Naive thymus-derived CD4-positive, alpha-beta T cell (primary cell): ENCODE measurements at regions not wholly inside any gene's neighbourhood (a gene's known extent, or its start where the extent isn't known, plus 50 kb on each side); places are given as distances from the start of the nearest gene placed in this dataset.

Source experiments
- ATAC-seq: fragments of 150-1000 bp; cut with Tn5 transposase; 2 replicates; pipeline ENCODE4 v1.10.0; 2021; ENCODE audit warnings: mild to moderate bottlenecking, moderate library complexity
- CTCF ChIA-PET: fragments of 350-600 bp; sonication (Branson Sonifier 250); formaldehyde crosslinking; loops from one replicate; lab custom pipeline; 2021; ENCODE audit warnings: antibody characterized with exemption; lab: Charles Lee
- POLR2A ChIA-PET: fragments of 350-600 bp; sonication (Branson Sonifier 250); formaldehyde crosslinking; loops from one replicate; lab custom pipeline; 2021; ENCODE audit warnings: antibody characterized with exemption, inconsistent platforms; lab: Charles Lee
- DNase-seq, 9 donors: peaks; one replicate each; pipeline versions ENCODE4 v3.0.0 to v3.0.0-alpha.2; 2020 to 2022; ENCODE audit warnings: mixed read lengths in 1 of 9
- H3K27ac ChIP-seq: one replicate; pipeline ENCODE4 v1.7.0; 2013; ENCODE audit warnings: mild to moderate bottlenecking, low read depth, low read length, moderate library complexity
- H3K27me3 ChIP-seq, 2 donors: one replicate each; pipeline ENCODE4 v1.7.0; 2013; ENCODE audit warnings: low read length in 2 of 2, mild to moderate bottlenecking in 2 of 2, moderate library complexity in 2 of 2; ENCODE audit not compliant: control insufficient read depth in 2 of 2, insufficient read depth in 2 of 2
- H3K36me3 ChIP-seq, 3 experiments: 1 replicate in 2 of 3; 2 replicates in 1 of 3; pipeline ENCODE4 v1.7.0; 2013; ENCODE audit warnings: low read length in 3 of 3, mild to moderate bottlenecking in 3 of 3, moderate library complexity in 1 of 3; ENCODE audit not compliant: insufficient read depth in 3 of 3, control insufficient read depth in 2 of 3
- H3K4me1 ChIP-seq, 2 donors: one replicate each; pipeline ENCODE4 v1.7.0; 2013; ENCODE audit warnings: low read length in 2 of 2, mild to moderate bottlenecking in 2 of 2, moderate library complexity in 1 of 2; ENCODE audit not compliant: control insufficient read depth in 2 of 2, insufficient read depth in 2 of 2
- H3K4me3 ChIP-seq: 2 replicates; pipeline ENCODE4 v1.7.0; 2013; ENCODE audit warnings: mild to moderate bottlenecking, low read length
- H3K9me3 ChIP-seq, 3 experiments: 1 replicate in 2 of 3; 2 replicates in 1 of 3; pipeline ENCODE4 v1.7.0; 2013; ENCODE audit warnings: low read length in 3 of 3; ENCODE audit not compliant: control insufficient read depth in 2 of 3
- H3K27ac Mint-ChIP-seq, 9 donors: one replicate each; pipeline ENCODE4 v1.8.0; 2020 to 2022; ENCODE audit warnings: mixed read lengths in 9 of 9, mild to moderate bottlenecking in 8 of 9, moderate library complexity in 5 of 9, inconsistent platforms in 2 of 9
- H3K27me3 Mint-ChIP-seq, 5 donors: one replicate each; pipeline ENCODE4 v1.8.0; 2021 to 2022; ENCODE audit warnings: mixed read lengths in 5 of 5, mild to moderate bottlenecking in 1 of 5
- H3K36me3 Mint-ChIP-seq, 5 donors: one replicate each; pipeline ENCODE4 v1.8.0; 2020 to 2022; ENCODE audit warnings: mixed read lengths in 5 of 5, mild to moderate bottlenecking in 3 of 5, inconsistent platforms in 1 of 5
- H3K4me1 Mint-ChIP-seq, 7 donors: one replicate each; pipeline ENCODE4 v1.8.0; 2020 to 2022; ENCODE audit warnings: mixed read lengths in 7 of 7, mild to moderate bottlenecking in 3 of 7, inconsistent platforms in 1 of 7
- H3K4me3 Mint-ChIP-seq, 10 donors: one replicate each; pipeline ENCODE4 v1.8.0; 2020 to 2022; ENCODE audit warnings: mild to moderate bottlenecking in 10 of 10, mixed read lengths in 10 of 10, moderate library complexity in 6 of 10, inconsistent platforms in 2 of 10
- H3K9me3 Mint-ChIP-seq, 11 donors: one replicate each; pipeline ENCODE4 v1.8.0; 2020 to 2022; ENCODE audit warnings: mixed read lengths in 11 of 11, mild to moderate bottlenecking in 4 of 11, inconsistent platforms in 1 of 11, moderate library complexity in 1 of 11
- intact Hi-C, 2 donors: fragments of 100-400 bp; cut with micrococcal nuclease; formaldehyde crosslinking; loops; one replicate each; pipeline ENCODE4 v1.15.1; 2023

DNA sequence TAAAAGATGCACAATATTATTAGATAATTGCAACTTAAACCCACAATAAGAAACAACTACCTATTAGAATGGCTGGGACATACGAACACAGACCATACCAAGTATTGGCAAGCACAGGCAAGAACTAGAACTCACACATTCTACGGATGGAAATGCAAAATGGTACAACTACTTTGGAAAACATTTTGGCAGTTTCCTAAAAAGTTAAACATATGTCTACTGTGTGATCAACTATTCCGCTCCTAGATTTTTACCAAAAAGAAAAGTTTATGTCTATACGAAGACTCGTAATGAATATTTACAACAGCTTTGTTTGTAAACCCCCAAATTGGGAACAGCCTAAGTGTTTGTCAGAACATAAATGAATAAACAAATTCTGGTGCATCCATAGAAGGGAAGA, 194.7 kb downstream of the FGFR2 start:
- no peak for ATAC-seq
- ChIA-PET CTCF (no interaction called here), POLR2A (no interaction called here)
- intact Hi-C loops, result no loop called here
- no peak for DNase-seq
- no peaks in the 10 kb centered on the region for H3K9me3 ChIP-seq
- H3K27ac Mint-ChIP-seq, result no peak overlapping the region
- no peaks in the 10 kb centered on the region for H3K36me3 Mint-ChIP-seq
- H3K27me3 ChIP-seq, result no peaks in the 10 kb centered on the region
- no peaks in the 10 kb centered on the region for H3K4me1 Mint-ChIP-seq
- peaks cover 0 to 4% (median 0%) of the 10 kb centered on the region in 5 donors for H3K27me3 Mint-ChIP-seq
- H3K27ac ChIP-seq, result no peak overlapping the region
- H3K4me3 ChIP-seq, result no peak overlapping the region
- H3K9me3 Mint-ChIP-seq, result peaks cover 0 to 5% (median 0%) of the 10 kb centered on the region in 11 donors
- H3K36me3 ChIP-seq, result no peaks in the 10 kb centered on the region
- no peak overlapping the region for H3K4me3 Mint-ChIP-seq
- no peaks in the 10 kb centered on the region for H3K4me1 ChIP-seq

DNA sequence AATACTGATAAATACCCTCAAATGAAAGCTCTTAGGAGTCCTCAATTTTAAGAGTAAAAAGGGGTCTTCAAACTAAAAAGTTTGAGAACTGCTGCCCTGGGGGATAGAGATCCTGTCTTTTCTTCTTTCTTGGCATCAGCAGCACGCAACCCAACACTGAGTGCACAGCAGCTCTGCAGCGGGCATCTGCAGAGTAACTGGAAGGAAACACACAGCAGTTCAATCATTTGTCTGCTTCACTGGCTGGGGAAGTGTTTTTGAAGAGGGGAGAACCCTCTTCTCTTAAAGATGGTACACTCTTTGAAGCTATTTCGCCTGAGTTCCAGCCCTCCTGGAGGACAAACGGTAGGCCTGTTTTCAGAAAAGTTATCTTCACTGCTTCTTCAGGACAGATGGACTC, 193.6 kb downstream of the FGFR2 start:
- Mint-ChIP-seq H3K27me3 (peaks cover 0 to 4% (median 0%) of the 10 kb centered on the region in 5 donors), H3K36me3 (no peaks in the 10 kb centered on the region), H3K4me3 (no peak overlapping the region), H3K4me1 (no peaks in the 10 kb centered on the region), H3K9me3 (peaks cover 0 to 5% (median 0%) of the 10 kb centered on the region in 11 donors), H3K27ac (no peak overlapping the region)
- POLR2A ChIA-PET, result no interaction called here
- DNase-seq (no peak), ATAC-seq (no peak)
- Histone ChIP-seq H3K9me3 (no peaks in the 10 kb centered on the region), H3K4me1 (no peaks in the 10 kb centered on the region), H3K4me3 (no peak overlapping the region), H3K27ac (no peak overlapping the region), H3K27me3 (no peaks in the 10 kb centered on the region), H3K36me3 (no peaks in the 10 kb centered on the region)
- CTCF ChIA-PET, result no interaction called here
- intact Hi-C loops, result no loop called here

DNA sequence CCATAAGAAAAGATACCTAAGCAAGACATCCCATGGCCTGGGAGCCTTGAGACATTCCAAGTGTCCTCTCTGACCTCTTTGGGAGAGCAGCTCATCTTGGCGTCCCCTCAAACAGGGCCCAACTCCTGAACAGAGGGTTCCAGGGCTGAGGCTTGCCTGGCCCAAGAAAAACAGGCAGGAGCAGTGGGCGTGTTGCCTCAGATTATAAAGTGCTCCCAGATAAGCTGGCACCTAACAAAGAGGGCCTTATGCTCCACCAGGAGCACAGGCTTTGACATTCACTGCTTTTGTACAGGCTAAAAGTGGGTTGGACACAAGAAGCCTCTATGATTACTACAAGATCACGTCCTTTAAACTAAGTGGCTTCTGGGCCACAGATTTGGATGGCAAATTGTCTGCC, 193.1 kb downstream of the FGFR2 start:
- Histone ChIP-seq H3K27me3 (no peaks in the 10 kb centered on the region), H3K4me3 (no peak overlapping the region), H3K36me3 (no peaks in the 10 kb centered on the region), H3K4me1 (no peaks in the 10 kb centered on the region), H3K9me3 (no peaks in the 10 kb centered on the region), H3K27ac (no peak overlapping the region)
- peaks cover 0 to 5% (median 0%) of the 10 kb centered on the region in 11 donors for H3K9me3 Mint-ChIP-seq
- DNase-seq, result no peak
- H3K4me1 Mint-ChIP-seq, result no peaks in the 10 kb centered on the region
- H3K36me3 Mint-ChIP-seq, result no peaks in the 10 kb centered on the region
- no peak for ATAC-seq
- peaks cover 0 to 4% (median 0%) of the 10 kb centered on the region in 5 donors for H3K27me3 Mint-ChIP-seq
- H3K27ac Mint-ChIP-seq, result no peak overlapping the region
- CTCF ChIA-PET, result no interaction called here
- intact Hi-C loops, result no loop called here
- POLR2A ChIA-PET, result no interaction called here
- no peak overlapping the region for H3K4me3 Mint-ChIP-seq

DNA sequence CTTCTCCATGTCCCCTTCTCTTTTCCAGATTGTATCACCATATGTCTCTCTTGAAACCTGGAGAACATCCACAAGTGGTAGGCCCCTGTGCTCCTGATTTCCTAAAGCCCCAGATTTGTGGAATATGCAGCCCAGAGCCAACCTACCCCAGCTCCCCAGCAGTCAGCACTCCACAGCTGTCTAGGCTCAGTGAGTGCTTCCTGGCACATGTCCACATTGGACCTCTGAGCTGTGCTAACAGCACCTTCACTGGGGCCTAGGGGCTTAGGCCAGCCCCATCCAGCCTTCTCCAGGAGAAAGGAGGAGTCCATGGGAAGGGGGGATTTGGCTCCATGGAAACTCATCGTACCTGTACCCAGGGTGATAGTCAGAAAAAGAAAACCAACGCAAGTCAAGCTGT, 192.7 kb downstream of the FGFR2 start:
- Histone ChIP-seq H3K27ac (no peak overlapping the region), H3K9me3 (no peaks in the 10 kb centered on the region), H3K36me3 (no peaks in the 10 kb centered on the region), H3K4me1 (no peaks in the 10 kb centered on the region), H3K4me3 (no peak overlapping the region), H3K27me3 (no peaks in the 10 kb centered on the region)
- DNase-seq (no peak), ATAC-seq (peak; percentile 14)
- ChIA-PET POLR2A (no interaction called here), CTCF (no interaction called here)
- Mint-ChIP-seq H3K27ac (no peak overlapping the region), H3K4me3 (no peak overlapping the region), H3K9me3 (peaks cover 0 to 4% (median 0%) of the 10 kb centered on the region in 11 donors), H3K36me3 (no peaks in the 10 kb centered on the region), H3K4me1 (no peaks in the 10 kb centered on the region), H3K27me3 (peaks cover 0 to 4% (median 0%) of the 10 kb centered on the region in 5 donors)
- intact Hi-C loops, result no loop called here

DNA sequence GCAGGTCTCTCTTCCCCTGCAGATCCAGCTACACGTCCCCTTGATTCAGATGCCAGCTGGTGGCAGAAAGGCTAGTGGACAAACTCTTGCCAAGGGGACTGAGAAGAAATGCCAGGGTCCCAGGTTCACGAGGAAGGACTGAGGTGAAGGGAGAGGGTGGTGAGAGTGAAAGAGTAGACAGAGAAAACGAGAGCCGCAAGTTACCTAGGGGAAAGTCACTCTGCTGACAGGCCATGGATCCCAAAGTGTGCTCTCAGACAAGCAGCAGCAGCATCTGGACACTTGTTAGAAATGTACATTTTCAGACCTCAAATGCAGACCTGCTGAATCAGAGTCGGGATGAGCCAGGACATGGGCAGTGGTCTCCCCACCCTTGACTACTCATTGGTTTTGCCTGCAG, 192.3 kb downstream of the FGFR2 start:
- Histone ChIP-seq H3K4me3 (no peak overlapping the region), H3K4me1 (no peaks in the 10 kb centered on the region), H3K27me3 (no peaks in the 10 kb centered on the region), H3K27ac (no peak overlapping the region), H3K36me3 (no peaks in the 10 kb centered on the region), H3K9me3 (no peaks in the 10 kb centered on the region)
- POLR2A ChIA-PET, result no interaction called here
- intact Hi-C loops, result no loop called here
- DNase-seq (no peak), ATAC-seq (no peak)
- peaks cover 0 to 7% (median 0%) of the 10 kb centered on the region in 11 donors for H3K9me3 Mint-ChIP-seq
- H3K27me3 Mint-ChIP-seq, result peaks cover 0 to 5% (median 0%) of the 10 kb centered on the region in 5 donors
- H3K27ac Mint-ChIP-seq, result no peak overlapping the region
- no peaks in the 10 kb centered on the region for H3K4me1 Mint-ChIP-seq
- CTCF ChIA-PET, result no interaction called here
- no peaks in the 10 kb centered on the region for H3K36me3 Mint-ChIP-seq
- no peak overlapping the region for H3K4me3 Mint-ChIP-seq

DNA sequence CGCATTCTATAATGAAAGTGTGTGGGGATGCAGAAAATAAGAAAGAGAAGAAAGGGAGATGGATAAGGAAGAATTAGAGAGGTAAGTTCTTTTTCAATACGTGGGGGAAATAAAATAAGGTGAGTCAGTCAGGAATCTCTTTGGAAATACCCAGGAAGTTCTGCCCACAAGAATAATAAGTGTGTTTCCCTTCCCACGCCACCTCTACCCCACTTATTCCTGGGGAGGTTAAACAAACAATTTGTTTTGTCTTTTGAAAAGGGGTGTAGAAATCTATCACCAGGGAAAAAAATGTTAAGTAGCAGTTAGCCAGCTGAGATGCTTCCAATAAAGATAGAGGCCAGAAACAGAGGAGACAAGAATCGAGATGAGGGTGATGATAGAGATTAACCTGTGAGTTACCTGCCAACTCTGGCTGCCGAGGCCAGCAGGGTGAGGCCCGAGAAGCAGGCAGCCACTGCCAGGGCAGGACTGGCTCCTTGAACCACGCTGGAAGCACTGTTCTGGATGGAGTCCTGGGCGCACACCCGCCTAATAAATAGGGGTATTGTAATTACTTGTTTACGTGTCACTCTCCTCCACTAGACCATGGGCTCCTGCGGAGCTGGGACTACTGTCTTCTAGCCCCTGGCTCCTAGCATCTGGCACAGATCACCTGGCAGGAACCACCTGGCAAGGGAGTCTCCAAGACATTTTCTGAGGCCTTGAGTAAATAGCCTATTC, 191.3 kb downstream of the FGFR2 start:
- no peak for DNase-seq
- Mint-ChIP-seq H3K36me3 (no peaks in the 10 kb centered on the region), H3K4me1 (no peaks in the 10 kb centered on the region), H3K9me3 (peaks cover 0 to 7% (median 0%) of the 10 kb centered on the region in 11 donors), H3K4me3 (no peak overlapping the region), H3K27ac (no peak overlapping the region), H3K27me3 (peaks cover 0 to 7% (median 0%) of the 10 kb centered on the region in 5 donors)
- H3K4me3 ChIP-seq, result no peak overlapping the region
- intact Hi-C loops, result no loop called here
- H3K27ac ChIP-seq, result no peak overlapping the region
- ATAC-seq, result no peak
- ChIA-PET CTCF (no interaction called here), POLR2A (no interaction called here)
- no peaks in the 10 kb centered on the region for H3K36me3 ChIP-seq
- H3K27me3 ChIP-seq, result no peaks in the 10 kb centered on the region
- H3K4me1 ChIP-seq, result no peaks in the 10 kb centered on the region
- H3K9me3 ChIP-seq, result no peaks in the 10 kb centered on the region

DNA sequence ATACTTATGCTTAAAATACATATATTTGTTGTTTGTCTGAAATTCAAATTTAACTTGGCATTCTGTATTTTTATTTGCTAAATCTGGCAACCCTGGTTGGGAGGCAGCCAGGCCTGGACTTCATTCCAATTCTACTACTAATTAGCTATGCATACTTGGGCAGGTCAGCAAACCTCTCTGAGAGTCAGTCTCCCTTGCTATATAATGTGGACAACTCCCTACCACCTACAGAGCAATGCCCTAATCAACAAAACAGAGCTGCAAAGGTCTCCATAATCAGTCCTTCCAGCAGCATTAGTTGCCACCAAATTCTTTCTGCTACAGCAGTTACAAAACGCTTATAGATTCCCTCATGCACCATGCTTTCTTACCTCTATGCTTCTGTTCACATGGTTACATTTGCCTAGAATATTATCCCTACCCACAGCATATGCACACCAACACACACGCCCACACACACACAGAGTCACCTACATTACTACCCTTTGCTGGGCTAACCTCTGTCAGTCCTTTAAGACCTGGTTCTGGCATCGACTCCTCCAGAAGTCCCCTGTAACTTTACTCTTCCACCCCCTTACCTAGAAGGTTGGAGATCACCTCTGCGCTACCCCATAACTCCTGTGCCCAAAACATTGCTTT, 188.7 kb downstream of the FGFR2 start:
- H3K27me3 Mint-ChIP-seq, result peaks cover 0 to 7% (median 4%) of the 10 kb centered on the region in 5 donors
- no peak overlapping the region for H3K4me3 Mint-ChIP-seq
- Histone ChIP-seq H3K9me3 (no peaks in the 10 kb centered on the region), H3K4me1 (no peaks in the 10 kb centered on the region), H3K36me3 (no peaks in the 10 kb centered on the region), H3K27ac (no peak overlapping the region), H3K27me3 (no peaks in the 10 kb centered on the region), H3K4me3 (no peak overlapping the region)
- DNase-seq (no peak), ATAC-seq (no peak)
- ChIA-PET CTCF (no interaction called here), POLR2A (no interaction called here)
- intact Hi-C loops, result no loop called here
- H3K4me1 Mint-ChIP-seq, result no peaks in the 10 kb centered on the region
- H3K27ac Mint-ChIP-seq, result no peak overlapping the region
- H3K36me3 Mint-ChIP-seq, result no peaks in the 10 kb centered on the region
- peaks cover 0 to 8% (median 1%) of the 10 kb centered on the region in 11 donors for H3K9me3 Mint-ChIP-seq
